ENCODE measurements at regions not wholly inside any gene's neighbourhood (a gene's known extent, or its start where the extent isn't known, plus 50 kb on each side); places are given as distances from the start of the nearest gene placed in this dataset.
"Not testable (repeated sequence)": the region's sequence is repeated elsewhere in the genome, so short reads cannot be mapped to it uniquely, and the experiment has no call there.

- POLR2A ChIA-PET = no interaction called here
- ATAC-seq (ENCODE audit: low read depth) = no peak
- H3K36me3 Mint-ChIP-seq = no peaks in the 10 kb centered on the region
- H3K4me3 Mint-ChIP-seq = no peak overlapping the region
- H3K27ac Mint-ChIP-seq = no peak overlapping the region
- no peak for DNase-seq
- peaks cover 2% of the 10 kb centered on the region for H3K9me3 Mint-ChIP-seq
- no peaks in the 10 kb centered on the region for H3K4me1 Mint-ChIP-seq
- no peaks in the 10 kb centered on the region for H3K27me3 Mint-ChIP-seq
Measured at GRCh38 chr9:80673496-80673895, 1015.9 kb downstream of the TLE1 start.

- Mint-ChIP-seq H3K9me3 (peaks cover 8% of the 10 kb centered on the region), H3K27me3 (no peaks in the 10 kb centered on the region), H3K36me3 (no peaks in the 10 kb centered on the region), H3K4me3 (no peak overlapping the region), H3K27ac (no peak overlapping the region), H3K4me1 (peaks cover 4% of the 10 kb centered on the region)
- POLR2A ChIA-PET = no interaction called here
- ATAC-seq (ENCODE audit: low read depth) (no peak), DNase-seq (no peak)
Measured at GRCh38 chr9:80665479-80665878, 1023.9 kb downstream of the TLE1 start.

GRCh38 chr9:80664327-80665210 lies 1024.8 kb downstream of the TLE1 start:
- ATAC-seq (ENCODE audit: low read depth) = no peak

GRCh38 chr9:80659751-80660150 lies 1029.6 kb downstream of the TLE1 start:
- POLR2A ChIA-PET = not testable (repeated sequence)

More at GRCh38 chr9:80664327-80665210, 1024.8 kb downstream of the TLE1 start:
- no peak overlapping the region for H3K4me3 Mint-ChIP-seq
- POLR2A ChIA-PET = no interaction called here
- no peak overlapping the region for H3K27ac Mint-ChIP-seq
- peaks cover 8% of the 10 kb centered on the region for H3K9me3 Mint-ChIP-seq
- H3K4me1 Mint-ChIP-seq = peaks cover 4% of the 10 kb centered on the region
- H3K36me3 Mint-ChIP-seq = no peaks in the 10 kb centered on the region
- DNase-seq = no peak
- H3K27me3 Mint-ChIP-seq = no peaks in the 10 kb centered on the region

GRCh38 chr9:80651044-80651443 lies 1038.3 kb downstream of the TLE1 start:
- ATAC-seq (ENCODE audit: low read depth) (no peak), DNase-seq (no peak)
- no peaks in the 10 kb centered on the region for H3K36me3 Mint-ChIP-seq
- H3K27me3 Mint-ChIP-seq = no peaks in the 10 kb centered on the region
- H3K4me1 Mint-ChIP-seq = no peaks in the 10 kb centered on the region
- POLR2A ChIA-PET = no interaction called here
- peaks cover 3% of the 10 kb centered on the region for H3K9me3 Mint-ChIP-seq
- H3K27ac Mint-ChIP-seq = no peak overlapping the region
- H3K4me3 Mint-ChIP-seq = no peak overlapping the region

More at GRCh38 chr9:80659751-80660150, 1029.6 kb downstream of the TLE1 start:
- not testable (repeated sequence) for H3K27ac Mint-ChIP-seq; H3K4me3 Mint-ChIP-seq; ATAC-seq (ENCODE audit: low read depth); DNase-seq; H3K36me3 Mint-ChIP-seq; H3K9me3 Mint-ChIP-seq; H3K27me3 Mint-ChIP-seq; H3K4me1 Mint-ChIP-seq

- no peaks in the 10 kb centered on the region for H3K27me3 Mint-ChIP-seq
- DNase-seq = no peak
- H3K36me3 Mint-ChIP-seq = no peaks in the 10 kb centered on the region
- ATAC-seq (ENCODE audit: low read depth) = no peak
- H3K27ac Mint-ChIP-seq = no peak overlapping the region
- no peak overlapping the region for H3K4me3 Mint-ChIP-seq
- no peaks in the 10 kb centered on the region for H3K4me1 Mint-ChIP-seq
- POLR2A ChIA-PET = no interaction called here
- H3K9me3 Mint-ChIP-seq = peaks cover under 1% of the 10 kb centered on the region
Measured at GRCh38 chr9:80649496-80649895, 1039.9 kb downstream of the TLE1 start.

GRCh38 chr9:80649001-80649420 lies 1040.3 kb downstream of the TLE1 start:
- Mint-ChIP-seq H3K27ac (no peak overlapping the region), H3K4me1 (no peaks in the 10 kb centered on the region), H3K36me3 (no peaks in the 10 kb centered on the region), H3K4me3 (no peak overlapping the region), H3K27me3 (no peaks in the 10 kb centered on the region), H3K9me3 (peaks cover 2% of the 10 kb centered on the region)
- DNase-seq (no peak), ATAC-seq (ENCODE audit: low read depth) (no peak)
- POLR2A ChIA-PET = no interaction called here

- H3K27me3 Mint-ChIP-seq = no peaks in the 10 kb centered on the region
- no peak overlapping the region for H3K27ac Mint-ChIP-seq
- ATAC-seq (ENCODE audit: low read depth) (no peak), DNase-seq (no peak)
- H3K4me1 Mint-ChIP-seq = no peaks in the 10 kb centered on the region
- POLR2A ChIA-PET = no interaction called here
- H3K36me3 Mint-ChIP-seq = no peaks in the 10 kb centered on the region
- no peak overlapping the region for H3K4me3 Mint-ChIP-seq
- H3K9me3 Mint-ChIP-seq = peaks cover 2% of the 10 kb centered on the region
Measured at GRCh38 chr9:80648336-80648735, 1041.0 kb downstream of the TLE1 start.

GRCh38 chr9:80646211-80646610 lies 1043.1 kb downstream of the TLE1 start:
- H3K27ac Mint-ChIP-seq = no peak overlapping the region
- no peaks in the 10 kb centered on the region for H3K27me3 Mint-ChIP-seq
- POLR2A ChIA-PET = no interaction called here
- no peaks in the 10 kb centered on the region for H3K36me3 Mint-ChIP-seq
- H3K9me3 Mint-ChIP-seq = peaks cover 2% of the 10 kb centered on the region
- H3K4me3 Mint-ChIP-seq = no peak overlapping the region
- ATAC-seq (ENCODE audit: low read depth) (no peak), DNase-seq (no peak)
- no peaks in the 10 kb centered on the region for H3K4me1 Mint-ChIP-seq

GRCh38 chr9:80644044-80644443 lies 1045.3 kb downstream of the TLE1 start:
- no peak for DNase-seq
- Mint-ChIP-seq H3K36me3 (no peaks in the 10 kb centered on the region), H3K9me3 (peaks cover 2% of the 10 kb centered on the region), H3K27ac (no peak overlapping the region), H3K4me3 (no peak overlapping the region), H3K27me3 (no peaks in the 10 kb centered on the region), H3K4me1 (no peaks in the 10 kb centered on the region)
- POLR2A ChIA-PET = no interaction called here
- ATAC-seq (ENCODE audit: low read depth) = no peak

GRCh38 chr9:80635065-80635464 lies 1054.3 kb downstream of the TLE1 start:
- no peak overlapping the region for H3K4me3 Mint-ChIP-seq
- no peaks in the 10 kb centered on the region for H3K4me1 Mint-ChIP-seq
- H3K9me3 Mint-ChIP-seq = peaks cover 8% of the 10 kb centered on the region
- ATAC-seq (ENCODE audit: low read depth) (no peak), DNase-seq (no peak)
- POLR2A ChIA-PET = no interaction called here
- H3K36me3 Mint-ChIP-seq = no peaks in the 10 kb centered on the region
- no peaks in the 10 kb centered on the region for H3K27me3 Mint-ChIP-seq
- no peak overlapping the region for H3K27ac Mint-ChIP-seq

GRCh38 chr9:80632041-80632440 lies 1057.3 kb downstream of the TLE1 start:
- Mint-ChIP-seq H3K27ac (no peak overlapping the region), H3K27me3 (no peaks in the 10 kb centered on the region), H3K9me3 (peaks cover 8% of the 10 kb centered on the region), H3K4me1 (no peaks in the 10 kb centered on the region), H3K36me3 (no peaks in the 10 kb centered on the region), H3K4me3 (no peak overlapping the region)
- DNase-seq (no peak), ATAC-seq (ENCODE audit: low read depth) (no peak)
- POLR2A ChIA-PET = no interaction called here

- POLR2A ChIA-PET = no interaction called here
- ATAC-seq (ENCODE audit: low read depth) (no peak), DNase-seq (no peak)
- H3K27me3 Mint-ChIP-seq = no peaks in the 10 kb centered on the region
- H3K4me1 Mint-ChIP-seq = no peaks in the 10 kb centered on the region
- no peak overlapping the region for H3K27ac Mint-ChIP-seq
- no peak overlapping the region for H3K4me3 Mint-ChIP-seq
- no peaks in the 10 kb centered on the region for H3K36me3 Mint-ChIP-seq
- H3K9me3 Mint-ChIP-seq = peaks cover 3% of the 10 kb centered on the region
Measured at GRCh38 chr9:80622508-80622907, 1050.7 kb downstream of the TLE4 start.

- Mint-ChIP-seq H3K36me3 (no peaks in the 10 kb centered on the region), H3K27ac (no peak overlapping the region), H3K9me3 (peaks cover 4% of the 10 kb centered on the region), H3K4me1 (no peaks in the 10 kb centered on the region), H3K27me3 (no peaks in the 10 kb centered on the region), H3K4me3 (no peak overlapping the region)
- DNase-seq (no peak), ATAC-seq (ENCODE audit: low read depth) (no peak)
- POLR2A ChIA-PET = no interaction called here
Measured at GRCh38 chr9:80619356-80619755, 1047.6 kb downstream of the TLE4 start.

Measured in activated naive CD8-positive, alpha-beta T cell treated with anti-CD3 and anti-CD28 coated beads, Interleukin-2, amount 10 ng/mL, durations not matched to agents 7 days and 5 days (primary cell).